HepG2 (cell line): ENCODE measurements at regions not wholly inside any gene's neighbourhood (a gene's known extent, or its start where the extent isn't known, plus 50 kb on each side); places are given as distances from the start of the nearest gene placed in this dataset.

Experiments
- ATAC-seq: fragments of 200-7000 bp; cut with Tn5 transposase; 3 replicates; pipeline ENCODE4 v1.9.1; 2020; ENCODE audit warnings: mild to moderate bottlenecking, moderate library complexity
- BruUV-seq: library from RNA; stranded (reverse); fragments of 400-500 nt; replicated peaks from 2 replicates; lab custom pipeline; 2021; lab: Mats Ljungman, UMichigan
- CTCF ChIA-PET: fragments of 300-600 bp; formaldehyde crosslinking; extraction: SDS; loops from one replicate; lab custom pipeline; 2021; ENCODE audit warnings: low total read pairs, inconsistent platforms, low intra/inter-chr PET ratio; lab: Yijun Ruan, JAX
- POLR2A ChIA-PET: fragments of 350-600 bp; sonication (Branson Sonifier 250); formaldehyde crosslinking; loops from one replicate; lab custom pipeline; 2020; ENCODE audit warnings: antibody characterized with exemption, inconsistent platforms; lab: Yijun Ruan, JAX
- DNase-seq: peaks from one replicate; pipeline ENCODE4 v3.0.0-alpha.2; 2015; ENCODE audit warnings: low spot score
- FAIRE-seq: peaks from 3 replicates; lab custom pipeline; 2011; peaks lifted over from hg19 to GRCh38; lab: Jason Lieb, UNC
- H2AFZ ChIP-seq: one replicate; pipeline ENCODE4 v1.6.1; 2011; ENCODE audit warnings: low read length, inconsistent platforms
- H3K27ac ChIP-seq: fragments of 300-600 bp; 3 replicates; pipeline ENCODE4 v1.8.0; 2011; ENCODE audit warnings: mixed run types, mild to moderate bottlenecking, mixed read lengths, low read length, inconsistent platforms; ENCODE audit not compliant: insufficient read depth; ENCODE audit errors: extremely low read length
- H3K27me3 ChIP-seq, 2 experiments: fragments of 200-600 bp in 1 of 2; 2 replicates in 1 of 2; 3 replicates in 1 of 2; pipeline versions ENCODE4 v1.6.0 to v1.8.0; 2011; ENCODE audit warnings: low read length in 2 of 2, mild to moderate bottlenecking in 2 of 2, moderate library complexity in 2 of 2, inconsistent platforms in 1 of 2; ENCODE audit not compliant: insufficient read depth in 2 of 2, control insufficient read depth in 1 of 2
- H3K36me3 ChIP-seq, 2 experiments: fragments of 200-600 bp in 1 of 2; replicated peaks in 1 of 2; 2 replicates in 1 of 2; 3 replicates in 1 of 2; pipeline versions ENCODE4 v1.5.1 to v1.8.0; 2011; ENCODE audit warnings: low read length in 2 of 2, inconsistent platforms in 1 of 2; ENCODE audit not compliant: insufficient read depth in 2 of 2, control insufficient read depth in 1 of 2
- H3K4me1 ChIP-seq: 2 replicates; pipeline ENCODE4 v1.5.1; 2012; ENCODE audit warnings: low read length, inconsistent platforms; ENCODE audit not compliant: insufficient read depth
- H3K4me2 ChIP-seq: 2 replicates; pipeline ENCODE4 v1.6.0; 2011; ENCODE audit warnings: low read depth, low read length, inconsistent platforms
- H3K4me3 ChIP-seq, 3 experiments: fragments of 200-600 bp in 1 of 3; sonication (generic), shearing (Covaris generic) in 1 of 3; replicated peaks in 1 of 3; 2 replicates each; pipeline ENCODE4 v1.5.1; 2011 to 2016; ENCODE audit warnings: low read length in 3 of 3, inconsistent platforms in 2 of 3, low read depth in 2 of 3, mild to moderate bottlenecking in 2 of 3, control low read depth in 1 of 3, mixed read lengths in 1 of 3; ENCODE audit not compliant: insufficient read depth in 1 of 3
- H3K79me2 ChIP-seq: one replicate; pipeline ENCODE4 v1.6.1; 2011; ENCODE audit warnings: low read length, inconsistent platforms; ENCODE audit not compliant: insufficient read depth
- H3K9ac ChIP-seq: 2 replicates; pipeline ENCODE4 v1.6.0; 2011; ENCODE audit warnings: mild to moderate bottlenecking, low read depth, low read length, inconsistent platforms; ENCODE audit not compliant: insufficient read depth
- H3K9me3 ChIP-seq: 2 replicates; pipeline ENCODE4 v1.5.1; 2012; ENCODE audit warnings: mild to moderate bottlenecking, low read length
- H4K20me1 ChIP-seq: 2 replicates; pipeline ENCODE4 v1.6.0; 2011; ENCODE audit warnings: inconsistent platforms, mild to moderate bottlenecking, low read length, moderate library complexity; ENCODE audit not compliant: insufficient read depth
- CC2D1A ChIP-seq: sonication (generic); formaldehyde crosslinking; IDR thresholded peaks from 2 replicates; pipeline ENCODE4 v1.8.1; 2023; ENCODE audit warnings: mild to moderate bottlenecking, missing genetic modification reagents
- FOXO1 ChIP-seq: sonication (generic); formaldehyde crosslinking; IDR thresholded peaks from 2 replicates; pipeline ENCODE4 v1.4.0; 2020; ENCODE audit warnings: missing genetic modification reagents
- KAT2B ChIP-seq: fragments of 150-350 bp; IDR thresholded peaks from 2 replicates; pipeline ENCODE4 v1.6.1; 2014; ENCODE audit warnings: low read depth, low read length, borderline replicate concordance
- POGZ ChIP-seq: sonication (generic); formaldehyde crosslinking; IDR thresholded peaks from 2 replicates; pipeline ENCODE4 v1.4.0; 2020; ENCODE audit warnings: mild to moderate bottlenecking, missing genetic modification reagents
- RELA ChIP-seq: sonication (generic); formaldehyde crosslinking; IDR thresholded peaks from 2 replicates; pipeline ENCODE4 v1.4.0; 2020; ENCODE audit warnings: missing genetic modification reagents
- SP140L ChIP-seq: sonication (generic); formaldehyde crosslinking; IDR thresholded peaks from 2 replicates; pipeline ENCODE4 v1.4.0; 2020; ENCODE audit warnings: missing genetic modification reagents, borderline replicate concordance
- ZBTB44 ChIP-seq: sonication (generic); formaldehyde crosslinking; IDR thresholded peaks from 2 replicates; pipeline ENCODE4 v1.4.0; 2020; ENCODE audit warnings: missing genetic modification reagents
- ZNF597 ChIP-seq: sonication (generic); formaldehyde crosslinking; IDR thresholded peaks from 2 replicates; pipeline ENCODE4 v1.5.0; 2020; ENCODE audit warnings: missing genetic modification reagents
- WGBS: methylation state at CpG from one replicate; pipeline ENCODE4 v1.1.6; 2017; ENCODE audit warnings: low lambda C conversion rate; 5-methylcytosine and 5-hydroxymethylcytosine counted together
- in situ Hi-C: cut with HindIII; loops from 2 replicates; pipeline ENCODE4 v1.10.0; 2017; ENCODE audit warnings: low pct_unique_long_range_greater_than_20kb; ENCODE audit not compliant: extremely low pct_ligation_motif_present
- intact Hi-C: fragments of 100-400 bp; cut with micrococcal nuclease; formaldehyde crosslinking; loops from one replicate; pipeline ENCODE4 v1.10.0; 2022; ENCODE audit not compliant: unreplicated experiment

GRCh38 chr18:76203552-76203951 lies 291.5 kb downstream of the ZNF516 start:
- ATAC-seq = no peak
- H4K20me1 ChIP-seq = no peaks in the 10 kb centered on the region
- BruUV-seq = no TSS peak
- no peak overlapping the region for H3K4me3 ChIP-seq
- intact Hi-C loops (no loop called here), in situ Hi-C loops (no loop called here)
- H3K27ac ChIP-seq = no peak overlapping the region
- ChIA-PET CTCF (no interaction called here), POLR2A (no interaction called here)
- no peak overlapping the region for H3K4me2 ChIP-seq
- H3K9me3 ChIP-seq = no peaks in the 10 kb centered on the region
- no peak for FAIRE-seq
- no peaks in the 10 kb centered on the region for H3K79me2 ChIP-seq
- no peaks in the 10 kb centered on the region for H3K36me3 ChIP-seq
- no peaks in the 10 kb centered on the region for H3K4me1 ChIP-seq
- WGBS = 1% methylated on average over 6 of the region's 6 CpGs
- TF ChIP-seq SP140L (CRISPR knock-in tag) (no peak), FOXO1 (no peak), CC2D1A (CRISPR knock-in tag) (no peak), ZBTB44 (CRISPR knock-in tag) (no peak), KAT2B (no peak), ZNF597 (CRISPR knock-in tag) (no peak), RELA (CRISPR knock-in tag) (no peak), POGZ (no peak)
- no peak overlapping the region for H3K9ac ChIP-seq
- H2AFZ ChIP-seq = no peak overlapping the region
- peaks cover 2 to 28% of the 10 kb centered on the region in 2 experiments; a peak in 2 of 5 replicates for H3K27me3 ChIP-seq
- no peak for DNase-seq
